Mammary epithelial cell (primary cell): ENCODE measurements at regions not wholly inside any gene's neighbourhood (a gene's known extent, or its start where the extent isn't known, plus 50 kb on each side); places are given as distances from the start of the nearest gene placed in this dataset.

Source experiments
- CTCF ChIP-seq, 2 donors: IDR thresholded peaks in 1 of 2; conservative IDR thresholded peaks in 1 of 2; 2 replicates each; pipeline ENCODE4 v1.5.1; 2011 to 2012; ENCODE audit warnings: inconsistent platforms in 2 of 2, low read length in 2 of 2, mild to moderate bottlenecking in 2 of 2, control low read depth in 1 of 2, low read depth in 1 of 2; ENCODE audit not compliant: insufficient read depth in 1 of 2; ENCODE audit errors: extremely low read depth in 1 of 2
- EZH2 ChIP-seq: IDR thresholded peaks from 2 replicates; pipeline ENCODE4 v1.6.1; 2012; ENCODE audit warnings: low read length, inconsistent platforms, borderline replicate concordance

- TF ChIP-seq CTCF (conservative IDR thresholded peaks at IDR 0.05 in 1 of 2, IDR thresholded peaks at IDR 0.05 in 1 of 2; ENCODE audit: extremely low read depth in 1 of 2, insufficient read depth in 1 of 2, low read depth in 1 of 2, low read length in 2 of 2) (no peak), EZH2 (no peak)
Measured at GRCh38 chr2:7611750-7612149, 694.5 kb downstream of the RNF144A start.
